ACHN (cell line): ENCODE measurements at regions not wholly inside any gene's neighbourhood (a gene's known extent, or its start where the extent isn't known, plus 50 kb on each side); places are given as distances from the start of the nearest gene placed in this dataset.

Experiments
- DNase-seq: peaks from one replicate; pipeline ENCODE4 v3.0.0-alpha.2; 2015
- in situ Hi-C: cut with HindIII; loops from 2 replicates; pipeline ENCODE4 v1.10.0; 2017; ENCODE audit warnings: low sequenced_read_pairs, low pct_ligation_motif_present, low pct_unique_long_range_greater_than_20kb

DNA sequence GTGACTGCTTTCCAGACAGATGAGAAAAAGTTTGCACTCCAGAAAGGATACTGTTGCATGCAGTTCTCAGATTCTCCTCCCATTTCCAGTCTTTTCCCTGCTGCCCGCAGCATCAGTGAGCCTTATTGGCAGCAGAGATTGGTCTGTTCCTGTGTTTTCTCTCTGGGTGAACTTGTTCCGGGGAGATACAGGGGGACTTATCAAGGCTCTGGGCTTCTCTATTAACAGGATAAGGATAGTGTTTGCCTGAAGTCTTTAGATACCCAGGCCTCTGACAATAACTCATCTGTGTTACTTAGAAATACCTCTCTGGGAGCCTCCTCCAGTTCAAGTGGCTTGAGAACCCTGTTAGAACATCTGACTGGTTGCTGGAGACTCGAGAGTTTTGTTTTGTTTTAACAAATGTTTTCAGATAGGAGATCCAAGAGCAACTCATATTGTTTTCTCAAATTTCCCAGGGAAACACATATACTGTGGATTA, 154.7 kb downstream of the BLID start:
- no peak for DNase-seq
- in situ Hi-C loops, result no loop called here

DNA sequence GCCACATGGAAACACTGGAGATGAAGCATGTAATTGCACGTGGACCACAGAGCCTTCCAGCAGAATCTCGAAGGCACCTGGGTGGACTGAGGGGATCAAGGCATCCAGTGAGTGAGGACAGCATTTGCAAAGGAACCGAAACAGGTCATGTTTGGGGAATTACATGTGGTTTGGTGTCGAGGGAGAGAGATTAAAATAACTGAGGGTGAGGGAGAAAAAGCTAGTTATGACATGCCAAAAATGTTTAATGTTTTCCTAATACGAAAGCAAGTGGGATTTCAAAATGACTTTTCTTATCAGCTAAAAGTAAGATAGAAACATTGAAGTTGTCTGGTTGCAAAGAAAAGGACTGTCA, 157.1 kb downstream of the BLID start:
- in situ Hi-C loops, result no loop called here
- no peak for DNase-seq

DNA sequence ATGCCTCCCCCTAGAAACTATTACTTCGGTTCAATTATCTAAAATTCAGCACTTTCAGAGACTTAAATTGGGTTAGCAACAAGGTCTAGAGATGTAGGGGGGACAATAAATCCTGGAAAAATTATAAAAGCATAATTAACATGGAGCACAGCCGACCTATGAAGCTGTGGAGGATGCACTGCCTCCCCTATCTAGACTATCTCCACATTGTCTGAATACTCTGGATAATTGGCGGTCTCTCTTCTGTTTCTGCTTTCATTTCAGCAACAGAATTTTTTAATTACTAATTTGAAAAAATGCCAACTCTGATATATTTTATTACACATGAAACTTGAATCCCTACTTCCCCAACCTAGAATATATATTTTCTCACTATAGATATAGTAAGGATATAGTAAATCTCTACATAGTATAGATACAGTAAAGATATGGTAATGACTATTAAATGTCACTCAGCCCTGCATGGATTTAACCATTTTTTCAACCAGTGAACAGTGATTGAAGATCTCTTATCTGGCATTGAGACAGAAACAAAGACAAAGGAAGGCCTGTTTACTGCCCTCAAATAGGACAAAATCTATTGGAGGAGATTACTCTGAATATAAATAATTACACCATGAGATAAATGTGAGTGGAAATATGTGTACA, 157.6 kb downstream of the BLID start:
- DNase-seq, result no peak
- in situ Hi-C loops, result no loop called here

DNA sequence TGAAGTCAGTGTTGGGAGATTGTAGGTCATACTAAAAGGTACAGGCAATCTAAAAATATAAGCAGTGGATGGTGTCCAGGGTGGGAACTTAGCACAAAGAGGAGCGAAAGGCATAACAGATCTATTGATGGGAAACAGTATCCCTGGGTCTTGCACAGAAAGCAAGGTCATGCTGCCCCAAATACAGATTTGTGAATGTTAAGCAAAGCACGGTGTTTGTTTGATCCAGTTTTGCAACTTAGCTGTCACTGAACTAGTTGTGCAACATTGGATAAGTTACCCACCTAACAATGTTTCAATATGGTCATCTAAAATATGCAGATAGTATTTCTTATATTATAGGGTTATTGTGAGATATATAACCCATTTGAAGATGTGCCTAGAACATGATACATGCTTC, 162.9 kb downstream of the BLID start:
- in situ Hi-C loops, result no loop called here
- DNase-seq, result no peak

DNA sequence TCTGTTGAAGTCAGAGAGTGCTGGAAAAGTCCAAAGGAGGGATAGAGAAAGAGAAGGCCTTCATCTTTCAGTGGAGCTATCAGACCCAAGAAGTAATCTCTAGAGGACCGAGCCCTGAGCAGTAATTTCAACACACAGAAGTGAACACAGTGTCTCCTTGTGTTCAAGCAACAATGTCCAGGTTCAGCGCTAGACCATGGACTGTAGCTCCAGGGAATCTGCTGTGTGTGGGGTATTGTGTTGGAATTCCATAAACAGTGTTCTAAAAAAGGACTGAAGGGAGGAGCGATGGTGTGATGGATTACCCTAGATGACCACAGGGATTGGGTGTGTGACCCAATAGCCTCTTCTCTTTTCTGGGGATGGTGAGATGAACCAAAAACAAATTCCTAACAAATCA, 165.9 kb downstream of the BLID start:
- in situ Hi-C loops, result no loop called here
- no peak for DNase-seq

DNA sequence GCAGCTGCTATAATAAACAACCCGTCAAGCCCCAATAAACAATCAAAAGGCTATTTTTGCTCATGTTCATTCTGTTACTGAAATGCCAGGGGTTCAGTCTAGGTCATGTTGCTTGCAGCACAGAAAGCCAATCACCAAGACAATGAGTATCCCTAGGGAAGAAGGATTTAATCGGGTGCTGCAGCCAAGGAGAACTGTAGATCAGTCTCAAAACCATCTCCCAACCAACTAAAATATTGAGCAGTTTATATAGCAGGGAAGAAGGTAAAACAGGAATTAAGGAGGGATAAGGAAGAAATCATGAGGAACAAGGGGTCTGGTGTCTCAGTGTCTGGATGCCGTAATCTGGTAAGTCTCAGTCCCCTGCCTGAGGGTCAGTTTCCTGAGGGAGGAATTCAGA, 169.5 kb downstream of the BLID start:
- DNase-seq, result no peak
- in situ Hi-C loops, result no loop called here

DNA sequence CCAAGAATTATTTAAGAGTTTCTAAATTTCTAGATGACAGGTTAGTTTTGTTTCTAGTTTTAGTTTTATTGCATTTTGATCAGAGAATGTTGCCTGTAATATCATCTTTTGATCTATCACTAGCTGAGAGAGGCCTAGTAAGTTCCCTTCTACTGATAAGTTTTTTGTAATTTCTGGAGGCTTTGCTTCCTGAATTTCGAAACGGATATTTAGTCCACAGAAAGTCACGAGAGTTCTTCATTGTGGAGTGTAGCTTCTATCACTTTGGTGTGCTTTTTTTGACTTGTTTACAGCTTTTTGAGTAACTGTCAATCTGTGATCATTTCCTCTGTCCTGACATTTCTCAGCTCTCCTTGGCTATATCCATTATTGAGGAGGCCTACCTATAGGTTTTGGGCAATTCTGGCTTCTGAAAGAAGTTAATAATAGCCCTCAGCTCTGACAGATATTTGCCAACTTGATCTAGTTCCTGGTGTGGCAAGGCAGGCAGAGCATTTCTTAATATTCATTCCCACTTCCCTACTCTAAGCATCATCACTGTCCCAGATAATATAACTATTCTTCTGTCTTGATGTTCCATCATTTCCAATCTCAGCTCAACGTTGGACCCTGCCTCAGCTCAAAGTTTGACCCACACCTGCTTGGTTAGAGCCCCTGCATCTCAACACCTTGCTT, 171.3 kb downstream of the BLID start:
- in situ Hi-C loops, result no loop called here
- no peak for DNase-seq

DNA sequence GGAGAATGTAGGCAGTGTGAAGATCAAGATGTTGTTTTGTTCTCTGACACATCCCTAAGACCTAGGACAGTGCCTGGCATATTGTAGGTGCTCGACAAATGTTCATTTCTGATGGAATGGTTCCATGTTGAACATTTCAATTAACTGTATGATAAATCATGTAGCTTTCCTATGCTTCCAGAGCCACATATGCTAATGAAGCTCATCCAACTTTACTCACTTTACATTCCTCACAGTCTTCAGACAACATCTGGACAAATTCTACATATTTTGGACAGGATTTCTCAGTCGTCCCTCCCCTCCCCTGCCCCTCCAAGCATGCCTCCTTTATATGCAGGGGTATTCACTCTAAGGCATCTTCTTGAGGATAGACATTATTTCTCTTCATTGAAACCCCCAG, 177.9 kb downstream of the BLID start:
- in situ Hi-C loops, result no loop called here
- DNase-seq, result no peak

DNA sequence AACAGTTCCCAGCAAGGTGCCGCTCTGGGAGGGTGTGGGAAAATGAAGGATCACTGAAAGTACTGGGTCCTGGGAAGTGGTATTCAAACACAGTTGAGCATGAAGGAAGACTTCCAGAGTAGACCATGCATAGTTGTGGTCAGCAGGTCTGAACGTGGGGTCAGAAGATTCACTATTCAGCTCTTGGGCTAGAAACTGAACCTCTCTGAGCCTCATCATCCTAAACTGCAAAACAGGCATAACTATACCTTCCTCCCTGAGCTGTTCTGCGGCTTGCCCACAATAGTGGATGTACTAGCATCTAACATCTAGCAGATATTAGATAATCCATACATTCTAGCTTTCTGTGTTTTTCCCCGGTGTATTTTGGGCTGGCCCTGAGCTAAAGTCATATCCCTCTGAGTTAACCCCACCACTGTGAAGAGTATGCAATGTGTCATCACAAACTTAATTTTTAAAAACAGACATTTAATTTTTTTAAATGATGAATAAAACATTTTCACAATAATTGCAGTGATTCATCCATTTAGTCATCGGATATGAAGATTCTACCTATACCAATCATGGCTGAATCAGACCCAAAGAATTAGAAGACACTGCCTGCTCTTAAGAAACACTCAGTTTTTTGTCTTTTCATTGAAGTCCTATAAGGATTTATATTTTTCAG, 179.1 kb downstream of the BLID start:
- DNase-seq, result no peak
- in situ Hi-C loops, result no loop called here

DNA sequence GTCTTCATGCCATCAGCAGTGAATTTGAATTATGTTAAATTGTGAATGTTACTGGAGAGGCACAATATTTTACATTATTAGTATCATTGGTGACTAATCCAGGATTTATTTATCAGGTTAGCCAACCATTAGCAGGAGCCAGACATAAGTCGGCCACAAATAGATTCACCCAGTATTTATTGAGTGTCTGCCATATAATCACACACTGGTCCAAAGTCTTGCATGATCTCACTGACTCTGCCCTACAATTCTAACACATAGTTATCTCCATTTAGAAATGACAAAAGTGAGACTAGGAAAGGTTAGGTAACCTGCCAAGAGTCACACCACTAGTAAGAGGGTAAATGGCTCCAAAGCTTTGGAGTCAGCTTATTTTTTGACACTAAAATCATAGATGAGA, 179.6 kb downstream of the BLID start:
- no peak for DNase-seq
- in situ Hi-C loops, result no loop called here

DNA sequence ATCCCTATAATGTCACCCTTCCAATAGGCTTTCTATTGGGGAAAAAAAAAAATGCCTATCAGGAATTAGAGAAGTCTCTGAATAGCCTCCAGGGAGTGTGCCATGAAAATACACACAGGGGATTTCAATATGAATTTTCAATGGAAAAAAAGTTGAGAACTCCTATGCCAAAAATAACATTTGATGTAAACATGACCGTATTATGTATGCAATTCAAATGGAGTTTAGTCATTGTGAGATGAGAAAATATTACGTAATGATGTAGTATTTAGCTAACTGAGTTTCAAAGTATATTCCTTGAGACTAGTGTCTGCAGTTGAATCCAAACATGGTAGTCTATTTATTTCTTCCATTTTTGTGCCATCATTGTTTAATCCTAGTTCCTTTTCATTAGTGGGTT, 182.3 kb downstream of the BLID start:
- in situ Hi-C loops, result no loop called here

DNA sequence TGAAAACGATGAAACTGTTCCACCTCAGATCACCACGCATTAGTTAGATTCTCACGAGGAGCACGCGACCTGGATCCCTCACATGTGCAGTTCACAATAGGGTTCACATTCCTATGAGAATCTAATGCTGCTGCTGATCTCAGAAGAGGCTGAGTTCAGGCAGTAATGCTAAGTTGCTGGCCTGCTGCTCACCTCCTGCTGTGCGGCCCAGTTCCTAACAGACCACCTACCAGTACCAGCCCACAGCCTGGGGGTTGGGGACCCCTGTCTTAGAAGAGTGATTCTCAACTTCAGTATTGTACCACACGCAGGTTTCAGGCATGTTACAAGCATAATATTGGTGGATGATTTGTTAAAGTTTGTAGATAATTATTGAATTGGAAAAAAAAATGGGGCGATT, 182.7 kb downstream of the BLID start:
- DNase-seq, result no peak
- in situ Hi-C loops, result no loop called here

More for the DNA sequence above, 182.3 kb downstream of the BLID start:
- no peak for DNase-seq

DNA sequence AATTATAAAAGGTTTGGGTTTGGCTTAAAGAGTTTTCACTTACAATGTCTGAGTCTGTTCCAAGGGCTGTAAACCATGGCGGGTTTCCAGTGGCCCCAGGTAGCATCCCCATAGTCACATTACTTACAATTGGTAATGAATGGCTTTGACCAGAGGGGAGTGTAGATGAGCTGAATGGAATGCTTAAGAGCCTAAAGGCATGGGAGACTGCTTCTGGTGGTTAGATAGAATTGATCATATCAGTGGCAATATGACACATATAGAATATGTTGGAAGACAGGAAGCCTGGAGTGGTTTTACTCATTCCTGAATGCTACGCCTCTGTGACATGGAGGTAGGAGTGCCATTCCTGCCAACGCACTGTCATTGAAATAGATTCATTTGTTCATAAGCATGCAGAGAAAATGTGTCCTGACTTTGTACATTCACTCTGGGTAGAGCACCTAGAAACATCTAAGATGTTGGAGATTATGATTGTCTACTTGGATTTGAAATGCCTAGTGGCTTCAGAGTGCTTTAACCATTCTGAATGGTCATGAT, 183.3 kb downstream of the BLID start:
- in situ Hi-C loops, result no loop called here
- DNase-seq, result no peak

DNA sequence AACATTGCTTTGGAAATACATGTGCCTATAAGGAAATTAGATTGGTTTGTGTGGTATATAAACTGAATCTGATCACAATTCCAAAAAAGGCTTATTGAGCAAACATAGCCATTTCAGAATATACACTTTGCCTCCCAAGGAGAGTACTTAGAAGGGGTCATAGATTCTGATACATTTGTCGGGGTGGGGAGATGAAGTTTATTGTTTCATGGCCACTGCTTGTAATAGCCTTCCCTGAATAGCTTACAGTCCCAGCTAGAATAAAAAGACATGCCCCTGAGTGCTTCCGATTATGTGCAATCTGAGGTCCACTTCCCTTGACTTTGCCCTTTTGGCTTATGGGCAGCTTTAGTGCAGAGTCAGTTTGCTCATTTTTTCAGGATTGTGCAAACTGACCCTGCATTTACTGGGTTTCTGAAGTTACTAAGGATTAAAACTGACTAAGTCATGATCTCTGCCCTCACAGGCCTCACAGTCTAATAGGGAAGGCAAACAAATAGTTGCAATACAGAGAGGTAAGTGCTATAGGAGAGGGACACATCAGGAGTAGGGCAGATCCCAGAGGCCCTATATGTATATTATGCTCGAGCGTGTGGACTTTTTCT, 184.2 kb downstream of the BLID start:
- in situ Hi-C loops, result no loop called here
- no peak for DNase-seq

DNA sequence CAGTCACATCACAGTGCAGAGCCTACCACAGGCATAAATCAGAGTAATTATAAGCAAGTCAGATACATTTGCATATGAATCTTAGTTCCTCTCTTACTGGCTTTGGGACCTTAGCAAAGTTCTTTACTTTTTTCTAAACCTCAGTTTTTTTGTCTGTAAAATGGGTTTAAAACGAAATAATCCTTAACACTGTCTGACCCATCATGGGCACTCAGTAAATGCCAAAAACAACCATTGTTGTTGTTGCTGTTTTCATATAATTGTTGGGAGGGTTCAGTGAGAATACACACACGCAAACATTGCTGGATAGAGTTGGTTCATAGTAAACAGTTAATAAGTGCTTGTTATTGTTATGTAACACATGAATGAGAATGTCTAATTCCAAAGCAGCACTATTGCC, 184.9 kb downstream of the BLID start:
- no peak for DNase-seq
- in situ Hi-C loops, result no loop called here

DNA sequence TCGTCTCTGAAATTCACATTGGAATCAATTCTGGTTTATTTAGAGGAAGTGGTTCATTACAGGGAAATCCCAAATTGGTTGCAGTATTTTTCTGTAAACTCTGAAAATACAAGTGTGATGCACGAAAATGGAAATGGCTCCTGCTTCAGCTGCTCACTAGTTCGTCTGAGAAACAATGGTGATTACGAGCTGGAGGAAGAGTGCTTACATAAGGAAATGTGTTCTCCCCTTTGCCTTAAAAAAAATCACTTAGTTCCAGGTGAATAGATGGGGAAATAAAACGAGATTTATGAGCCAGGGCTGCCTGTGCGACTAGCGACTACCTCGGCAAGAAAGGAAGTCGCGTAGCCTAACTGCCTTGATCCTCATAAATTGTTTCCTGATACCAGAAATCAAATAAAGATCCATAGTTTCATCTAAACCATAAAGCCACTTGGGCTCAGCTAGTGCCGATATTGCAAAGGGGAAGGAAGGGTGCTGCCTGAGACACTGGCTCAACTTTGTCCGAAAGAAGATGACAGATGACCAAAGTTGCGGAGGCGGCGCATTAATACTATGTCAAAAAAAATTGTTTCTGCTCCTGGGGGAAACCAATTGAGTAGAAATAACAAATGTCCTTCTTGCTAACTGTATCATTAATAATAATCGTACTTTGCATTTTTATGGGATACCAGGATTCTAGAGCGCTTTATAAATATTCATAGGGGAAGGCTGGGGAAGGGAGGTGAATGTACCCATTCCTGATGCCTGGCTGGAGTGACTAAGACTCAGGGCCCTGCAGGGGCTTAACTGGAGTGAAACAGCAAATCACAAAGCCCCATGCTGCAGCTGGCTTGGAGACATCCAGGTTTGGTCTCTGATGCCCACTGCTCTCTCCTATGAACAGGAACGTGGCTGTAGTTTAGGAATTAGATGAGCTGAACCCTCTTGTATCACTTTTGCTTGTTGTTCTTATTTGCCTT, 185.7 kb downstream of the BLID start:
- in situ Hi-C loops, result no loop called here
- DNase-seq, result no peak

DNA sequence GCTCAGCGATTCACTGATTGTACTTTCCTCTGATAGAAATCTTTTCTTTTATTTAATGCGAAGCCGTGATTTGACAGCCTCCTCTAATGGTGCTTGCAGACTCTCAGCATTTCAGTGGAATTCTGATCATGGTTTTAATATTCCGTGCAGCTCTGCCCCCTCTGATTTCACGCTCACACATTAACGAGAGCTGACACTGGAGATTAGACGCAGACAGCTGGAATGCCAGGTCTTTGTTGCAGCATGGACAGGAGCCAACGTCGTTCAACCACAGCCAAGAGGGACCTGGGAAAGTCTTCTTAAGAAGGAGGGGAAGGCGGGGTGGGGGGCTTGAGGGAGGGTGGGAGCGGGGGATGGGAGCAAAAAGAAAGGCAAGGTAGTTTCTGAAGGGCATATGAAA, 186.4 kb downstream of the BLID start:
- in situ Hi-C loops, result no loop called here
- DNase-seq, result no peak
